Dendritic cell treated with granulocyte-macrophage colony-stimulating factor and Interleukin-4, amounts not matched to agents 40 ng/mL and 50 ng/mL, for 4 days (primary cell): ENCODE measurements at regions not wholly inside any gene's neighbourhood (a gene's known extent, or its start where the extent isn't known, plus 50 kb on each side); places are given as distances from the start of the nearest gene placed in this dataset.
"Not testable (repeated sequence)": the region's sequence is repeated elsewhere in the genome, so short reads cannot be mapped to it uniquely, and the experiment has no call there.

Source experiments
- H3K27ac Mint-ChIP-seq: one replicate; pipeline ENCODE4 v1.8.0; 2022; ENCODE audit warnings: mild to moderate bottlenecking, mixed read lengths
- H3K27me3 Mint-ChIP-seq: one replicate; pipeline ENCODE4 v1.8.0; 2022; ENCODE audit warnings: mild to moderate bottlenecking, mixed read lengths
- H3K36me3 Mint-ChIP-seq: one replicate; pipeline ENCODE4 v1.8.0; 2022; ENCODE audit warnings: low read depth, mixed read lengths
- H3K4me1 Mint-ChIP-seq: one replicate; pipeline ENCODE4 v1.8.0; 2022; ENCODE audit warnings: low read depth, mixed read lengths
- H3K4me3 Mint-ChIP-seq: one replicate; pipeline ENCODE4 v1.8.0; 2022; ENCODE audit warnings: mild to moderate bottlenecking, moderate library complexity, mixed read lengths
- H3K9me3 Mint-ChIP-seq: one replicate; pipeline ENCODE4 v1.8.0; 2022; ENCODE audit warnings: mixed read lengths
- intact Hi-C: fragments of 100-400 bp; cut with micrococcal nuclease; formaldehyde crosslinking; loops from one replicate; pipeline ENCODE4 v1.15.0; 2022

- Mint-ChIP-seq H3K9me3 (no peaks in the 10 kb centered on the region), H3K36me3 (no peaks in the 10 kb centered on the region), H3K27me3 (peaks cover 5% of the 10 kb centered on the region), H3K4me3 (no peak overlapping the region), H3K27ac (no peak overlapping the region), H3K4me1 (peaks cover 4% of the 10 kb centered on the region)
- intact Hi-C loops, result no loop called here
These were observed 118.3 kb downstream of the C16orf95 start for GRCh38 chr16:87198881-87199280.

- no peak overlapping the region for H3K27ac Mint-ChIP-seq
- H3K27me3 Mint-ChIP-seq, result peaks cover 7% of the 10 kb centered on the region
- intact Hi-C loops, result no loop called here
- no peak overlapping the region for H3K4me3 Mint-ChIP-seq
- H3K4me1 Mint-ChIP-seq, result peaks cover 4% of the 10 kb centered on the region
- H3K36me3 Mint-ChIP-seq, result no peaks in the 10 kb centered on the region
- no peaks in the 10 kb centered on the region for H3K9me3 Mint-ChIP-seq
These were observed 117.8 kb downstream of the C16orf95 start for GRCh38 chr16:87199379-87199778.

GRCh38 chr16:87199901-87200300 is 117.3 kb downstream of the C16orf95 start:
- H3K36me3 Mint-ChIP-seq, result no peaks in the 10 kb centered on the region
- intact Hi-C loops, result loop anchor here (5.0 kb wide), 1 partner anchor 437 kb away; no protein-coding TSS in a partner anchor
- H3K4me1 Mint-ChIP-seq, result peaks cover 4% of the 10 kb centered on the region
- H3K4me3 Mint-ChIP-seq, result no peak overlapping the region
- H3K9me3 Mint-ChIP-seq, result no peaks in the 10 kb centered on the region
- H3K27me3 Mint-ChIP-seq, result peaks cover 7% of the 10 kb centered on the region
- H3K27ac Mint-ChIP-seq, result no peak overlapping the region

GRCh38 chr16:87200637-87201036 is 116.6 kb downstream of the C16orf95 start:
- intact Hi-C loops, result loop anchor here (5.0 kb wide), 1 partner anchor 437 kb away; no protein-coding TSS in a partner anchor
- Mint-ChIP-seq H3K27ac (no peak overlapping the region), H3K9me3 (no peaks in the 10 kb centered on the region)

GRCh38 chr16:87201052-87201451 is 116.1 kb downstream of the C16orf95 start:
- peaks cover 7% of the 10 kb centered on the region for H3K27me3 Mint-ChIP-seq
- intact Hi-C loops, result loop anchor here (5.0 kb wide), 1 partner anchor 436 kb away; no protein-coding TSS in a partner anchor

More at GRCh38 chr16:87200637-87201036, 116.6 kb downstream of the C16orf95 start:
- no peak overlapping the region for H3K4me3 Mint-ChIP-seq
- H3K4me1 Mint-ChIP-seq, result peaks cover 4% of the 10 kb centered on the region
- peaks cover 7% of the 10 kb centered on the region for H3K27me3 Mint-ChIP-seq
- H3K36me3 Mint-ChIP-seq, result no peaks in the 10 kb centered on the region

GRCh38 chr16:87201790-87202189 is 115.4 kb downstream of the C16orf95 start:
- H3K27me3 Mint-ChIP-seq, result peaks cover 7% of the 10 kb centered on the region
- H3K9me3 Mint-ChIP-seq, result no peaks in the 10 kb centered on the region
- no peaks in the 10 kb centered on the region for H3K36me3 Mint-ChIP-seq
- H3K4me1 Mint-ChIP-seq, result peaks cover 4% of the 10 kb centered on the region
- no peak overlapping the region for H3K4me3 Mint-ChIP-seq
- intact Hi-C loops, result loop anchor here (5.0 kb wide), 1 partner anchor 436 kb away; no protein-coding TSS in a partner anchor
- H3K27ac Mint-ChIP-seq, result no peak overlapping the region

More at GRCh38 chr16:87201052-87201451, 116.1 kb downstream of the C16orf95 start:
- peaks cover 4% of the 10 kb centered on the region for H3K4me1 Mint-ChIP-seq
- no peaks in the 10 kb centered on the region for H3K36me3 Mint-ChIP-seq
- no peak overlapping the region for H3K4me3 Mint-ChIP-seq
- no peak overlapping the region for H3K27ac Mint-ChIP-seq
- no peaks in the 10 kb centered on the region for H3K9me3 Mint-ChIP-seq

- Mint-ChIP-seq H3K4me1 (peaks cover 4% of the 10 kb centered on the region), H3K9me3 (no peaks in the 10 kb centered on the region), H3K4me3 (no peak overlapping the region), H3K27ac (no peak overlapping the region), H3K36me3 (no peaks in the 10 kb centered on the region), H3K27me3 (peaks cover 7% of the 10 kb centered on the region)
- intact Hi-C loops, result loop anchor here (5.0 kb wide), 1 partner anchor 435 kb away; no protein-coding TSS in a partner anchor
These were observed 114.8 kb downstream of the C16orf95 start for GRCh38 chr16:87202346-87202745.

- no peaks in the 10 kb centered on the region for H3K36me3 Mint-ChIP-seq
- H3K27ac Mint-ChIP-seq, result no peak overlapping the region
- H3K4me3 Mint-ChIP-seq, result no peak overlapping the region
- peaks cover 7% of the 10 kb centered on the region for H3K27me3 Mint-ChIP-seq
- peaks cover 4% of the 10 kb centered on the region for H3K4me1 Mint-ChIP-seq
- no peaks in the 10 kb centered on the region for H3K9me3 Mint-ChIP-seq
- intact Hi-C loops, result loop anchor here (5.0 kb wide), 1 partner anchor 434 kb away; no protein-coding TSS in a partner anchor
These were observed 114.0 kb downstream of the C16orf95 start for GRCh38 chr16:87203060-87203656.

- H3K27me3 Mint-ChIP-seq, result peaks cover 2% of the 10 kb centered on the region
- H3K9me3 Mint-ChIP-seq, result no peaks in the 10 kb centered on the region
- H3K36me3 Mint-ChIP-seq, result no peaks in the 10 kb centered on the region
- intact Hi-C loops, result no loop called here
- H3K4me1 Mint-ChIP-seq, result peaks cover 4% of the 10 kb centered on the region
- H3K27ac Mint-ChIP-seq, result no peak overlapping the region
- H3K4me3 Mint-ChIP-seq, result no peak overlapping the region
These were observed 110.3 kb downstream of the C16orf95 start for GRCh38 chr16:87206646-87207451.

GRCh38 chr16:87207509-87207908 is 109.7 kb downstream of the C16orf95 start:
- no peaks in the 10 kb centered on the region for H3K9me3 Mint-ChIP-seq
- H3K27me3 Mint-ChIP-seq, result peaks cover 2% of the 10 kb centered on the region
- H3K4me3 Mint-ChIP-seq, result no peak overlapping the region
- H3K36me3 Mint-ChIP-seq, result no peaks in the 10 kb centered on the region
- H3K27ac Mint-ChIP-seq, result no peak overlapping the region
- intact Hi-C loops, result no loop called here
- H3K4me1 Mint-ChIP-seq, result peaks cover 4% of the 10 kb centered on the region

GRCh38 chr16:87207965-87208364 is 109.2 kb downstream of the C16orf95 start:
- no peaks in the 10 kb centered on the region for H3K9me3 Mint-ChIP-seq
- no peak overlapping the region for H3K27ac Mint-ChIP-seq
- intact Hi-C loops, result no loop called here
- peaks cover 3% of the 10 kb centered on the region for H3K4me1 Mint-ChIP-seq
- H3K4me3 Mint-ChIP-seq, result no peak overlapping the region
- H3K27me3 Mint-ChIP-seq, result peaks cover 2% of the 10 kb centered on the region
- H3K36me3 Mint-ChIP-seq, result no peaks in the 10 kb centered on the region

GRCh38 chr16:87208968-87209367 is 108.2 kb downstream of the C16orf95 start:
- H3K4me3 Mint-ChIP-seq, H3K27me3 Mint-ChIP-seq, H3K9me3 Mint-ChIP-seq, H3K4me1 Mint-ChIP-seq, intact Hi-C loops, H3K27ac Mint-ChIP-seq, H3K36me3 Mint-ChIP-seq: not testable (repeated sequence)

- no peak overlapping the region for H3K4me3 Mint-ChIP-seq
- H3K27ac Mint-ChIP-seq, result no peak overlapping the region
- H3K36me3 Mint-ChIP-seq, result no peaks in the 10 kb centered on the region
- no peaks in the 10 kb centered on the region for H3K4me1 Mint-ChIP-seq
- H3K9me3 Mint-ChIP-seq, result no peaks in the 10 kb centered on the region
- no peaks in the 10 kb centered on the region for H3K27me3 Mint-ChIP-seq
- intact Hi-C loops, result no loop called here
These were observed 107.2 kb downstream of the C16orf95 start for GRCh38 chr16:87209808-87210512.

- intact Hi-C loops, result no loop called here
- no peaks in the 10 kb centered on the region for H3K36me3 Mint-ChIP-seq
- no peak overlapping the region for H3K4me3 Mint-ChIP-seq
- no peak overlapping the region for H3K27ac Mint-ChIP-seq
- no peaks in the 10 kb centered on the region for H3K27me3 Mint-ChIP-seq
- H3K4me1 Mint-ChIP-seq, result no peaks in the 10 kb centered on the region
- no peaks in the 10 kb centered on the region for H3K9me3 Mint-ChIP-seq
These were observed 106.3 kb downstream of the C16orf95 start for GRCh38 chr16:87210894-87211293.
